ENCODE measurements at regions not wholly inside any gene's neighbourhood (a gene's known extent, or its start where the extent isn't known, plus 50 kb on each side); places are given as distances from the start of the nearest gene placed in this dataset.

GRCh38 chr9:7333719-7334118, 465.9 kb downstream of the DMAC1 start:
- no peaks in the 10 kb centered on the region for H3K9me3 ChIP-seq
- H3K4me3 ChIP-seq = no peak overlapping the region
- H3K4me1 ChIP-seq = no peaks in the 10 kb centered on the region
- H3K27ac ChIP-seq = no peak overlapping the region
- no peak for DNase-seq
- intact Hi-C loops (cut with DNase I; ENCODE audit: low total_unique reads) = no loop called here
- H3K36me3 ChIP-seq = no peaks in the 10 kb centered on the region
- H3K27me3 ChIP-seq = no peaks in the 10 kb centered on the region
- no peak for TF ChIP-seq CTCF (IDR thresholded peaks at IDR 0.05)

- no peak for DNase-seq
- no peaks in the 10 kb centered on the region for H3K27me3 ChIP-seq
- intact Hi-C loops (cut with DNase I; ENCODE audit: low total_unique reads) = no loop called here
- no peaks in the 10 kb centered on the region for H3K9me3 ChIP-seq
- TF ChIP-seq CTCF (IDR thresholded peaks at IDR 0.05) = no peak
- no peak overlapping the region for H3K27ac ChIP-seq
- H3K36me3 ChIP-seq = no peaks in the 10 kb centered on the region
- H3K4me3 ChIP-seq = no peak overlapping the region
- no peaks in the 10 kb centered on the region for H3K4me1 ChIP-seq
These were observed 466.8 kb downstream of the DMAC1 start for GRCh38 chr9:7332780-7333179.

- no peak for TF ChIP-seq CTCF (IDR thresholded peaks at IDR 0.05)
- no peaks in the 10 kb centered on the region for H3K36me3 ChIP-seq
- no peaks in the 10 kb centered on the region for H3K27me3 ChIP-seq
- no peak for DNase-seq
- H3K27ac ChIP-seq = no peak overlapping the region
- intact Hi-C loops (cut with DNase I; ENCODE audit: low total_unique reads) = no loop called here
- H3K4me3 ChIP-seq = no peak overlapping the region
- no peaks in the 10 kb centered on the region for H3K4me1 ChIP-seq
- no peaks in the 10 kb centered on the region for H3K9me3 ChIP-seq
These were observed 471.1 kb downstream of the DMAC1 start for GRCh38 chr9:7328453-7328852.

GRCh38 chr9:7325995-7326394, 473.6 kb downstream of the DMAC1 start:
- no peaks in the 10 kb centered on the region for H3K36me3 ChIP-seq
- H3K9me3 ChIP-seq = no peaks in the 10 kb centered on the region
- no peak overlapping the region for H3K4me3 ChIP-seq
- intact Hi-C loops (cut with DNase I; ENCODE audit: low total_unique reads) = no loop called here
- no peaks in the 10 kb centered on the region for H3K27me3 ChIP-seq
- no peaks in the 10 kb centered on the region for H3K4me1 ChIP-seq
- no peak for DNase-seq
- TF ChIP-seq CTCF (IDR thresholded peaks at IDR 0.05) = no peak
- no peak overlapping the region for H3K27ac ChIP-seq

- Histone ChIP-seq H3K9me3 (no peaks in the 10 kb centered on the region), H3K4me3 (no peak overlapping the region), H3K36me3 (no peaks in the 10 kb centered on the region), H3K27me3 (no peaks in the 10 kb centered on the region), H3K4me1 (no peaks in the 10 kb centered on the region), H3K27ac (no peak overlapping the region)
- no peak for TF ChIP-seq CTCF (IDR thresholded peaks at IDR 0.05)
- intact Hi-C loops (cut with DNase I; ENCODE audit: low total_unique reads) = no loop called here
- no peak for DNase-seq
These were observed 475.4 kb downstream of the DMAC1 start for GRCh38 chr9:7324152-7324598.

- Histone ChIP-seq H3K27ac (no peak overlapping the region), H3K4me1 (peaks cover 0 to 12% (median 3%) of the 10 kb centered on the region in 4 donors), H3K4me3 (no peak overlapping the region), H3K9me3 (no peaks in the 10 kb centered on the region), H3K36me3 (no peaks in the 10 kb centered on the region), H3K27me3 (no peaks in the 10 kb centered on the region)
- DNase-seq = no peak
- intact Hi-C loops (cut with DNase I; ENCODE audit: low total_unique reads) = no loop called here
- TF ChIP-seq CTCF (IDR thresholded peaks at IDR 0.05) = no peak
These were observed 478.7 kb downstream of the DMAC1 start for GRCh38 chr9:7320841-7321240.

All from tibial artery (tissue), 4 donors.